NCI-H345 treated with DMSO at 0.1 percent for 48 hours (cell line): ENCODE measurements at regions not wholly inside any gene's neighbourhood (a gene's known extent, or its start where the extent isn't known, plus 50 kb on each side); places are given as distances from the start of the nearest gene placed in this dataset.

Source experiments
- DNase-seq: peaks from one replicate; lab custom pipeline; 2025; ENCODE audit not compliant: unreplicated experiment; lab: John Stamatoyannopoulos, UW

DNA sequence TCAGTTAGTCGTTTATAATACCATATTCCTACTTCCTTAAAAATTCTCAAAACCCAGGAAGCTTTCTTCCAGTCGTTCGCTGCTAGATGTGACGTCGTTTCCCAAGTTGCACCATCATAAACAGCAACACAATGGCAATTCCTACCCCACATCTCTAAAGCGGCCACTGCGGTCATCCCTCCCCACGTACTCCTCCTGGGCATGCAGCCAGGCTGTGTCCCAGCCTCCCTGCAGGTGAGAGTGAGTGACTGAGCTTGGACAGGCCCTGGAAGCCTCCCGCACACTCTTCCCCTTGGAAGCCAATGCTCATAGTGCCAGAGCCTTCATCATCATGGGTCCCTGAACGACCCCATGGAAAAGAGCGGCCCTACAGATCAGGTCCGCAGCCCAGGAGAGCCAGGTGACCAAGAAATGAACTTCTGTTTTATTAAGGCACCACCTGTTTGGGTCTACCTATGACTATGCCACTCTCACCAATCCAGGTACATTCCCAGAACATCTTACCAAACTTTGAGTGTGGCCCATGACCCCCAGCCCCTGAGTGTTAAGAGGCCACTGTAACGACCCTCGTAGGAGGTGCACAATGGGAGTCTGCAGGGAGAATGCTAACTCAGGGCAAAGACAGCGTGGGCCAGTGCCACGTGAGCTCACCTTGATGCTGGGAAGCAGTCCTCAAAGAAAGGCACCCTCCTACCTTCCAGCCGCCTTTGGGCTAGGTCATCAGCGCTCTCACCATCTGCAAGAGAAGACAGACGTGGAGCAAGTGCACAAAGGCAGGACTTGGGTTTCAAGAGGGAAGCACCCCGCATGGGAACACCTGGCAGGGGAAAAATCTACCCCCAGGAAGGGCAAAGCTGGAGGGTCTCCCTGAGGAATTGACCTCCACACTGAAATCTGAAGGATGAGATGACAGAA lies 74.7 kb upstream of the RAB6C start:
- no peak for DNase-seq

DNA sequence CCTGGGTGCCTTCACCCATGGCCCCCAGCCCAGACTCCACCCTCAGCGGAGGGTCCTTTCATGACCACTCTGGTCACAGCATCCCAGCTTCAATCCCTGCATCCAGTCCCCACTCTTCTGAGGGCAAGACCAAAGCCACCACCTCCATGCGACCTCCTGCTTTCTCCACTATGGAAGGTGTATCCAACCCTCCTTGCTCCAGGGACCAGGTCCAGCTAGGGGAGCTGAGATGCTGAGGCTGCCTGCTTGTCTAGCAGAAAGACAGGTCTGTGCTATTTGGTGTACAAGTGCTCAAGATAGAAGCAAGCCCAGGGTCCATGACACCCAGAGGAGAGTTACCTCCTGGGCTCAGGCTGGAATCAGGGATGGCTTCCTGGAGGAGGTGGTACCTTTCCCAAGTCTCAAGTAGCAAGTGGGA lies 73.8 kb upstream of the RAB6C start:
- DNase-seq, result no peak

DNA sequence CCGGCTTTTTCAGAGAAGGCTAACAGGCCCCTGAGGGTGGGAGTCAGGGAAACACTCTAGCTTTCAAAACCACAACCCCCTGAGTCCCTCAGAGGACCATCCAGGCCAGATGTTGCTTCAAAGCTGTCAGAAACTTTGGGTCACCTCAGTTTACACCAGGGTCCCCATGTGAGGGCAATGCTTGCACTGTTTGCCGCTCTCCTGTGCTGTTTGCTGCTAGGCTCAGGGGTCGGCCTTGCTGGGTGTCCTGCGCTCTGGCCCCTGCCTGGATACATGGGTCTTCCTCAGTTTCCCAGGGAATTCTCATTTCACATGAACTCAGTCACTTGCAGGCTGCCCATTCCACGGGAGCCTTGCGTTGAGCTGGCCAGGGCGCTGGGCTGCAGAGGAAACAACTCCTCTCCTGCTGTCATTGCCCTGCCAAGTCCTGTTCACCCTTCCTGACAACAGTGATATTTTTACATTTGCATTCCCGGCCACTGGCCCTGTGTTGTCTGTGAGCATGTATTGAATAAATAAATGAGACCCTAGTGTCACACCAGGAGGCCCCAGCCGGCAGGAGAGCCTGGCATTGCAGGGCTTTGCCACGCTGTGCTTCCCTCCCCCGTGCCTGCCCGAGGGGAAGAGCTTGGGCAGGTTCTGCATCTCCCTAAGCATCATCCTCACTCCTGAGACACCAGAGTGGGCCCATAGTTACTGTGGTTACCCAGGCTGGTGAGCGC lies 73.2 kb upstream of the RAB6C start:
- no peak for DNase-seq

DNA sequence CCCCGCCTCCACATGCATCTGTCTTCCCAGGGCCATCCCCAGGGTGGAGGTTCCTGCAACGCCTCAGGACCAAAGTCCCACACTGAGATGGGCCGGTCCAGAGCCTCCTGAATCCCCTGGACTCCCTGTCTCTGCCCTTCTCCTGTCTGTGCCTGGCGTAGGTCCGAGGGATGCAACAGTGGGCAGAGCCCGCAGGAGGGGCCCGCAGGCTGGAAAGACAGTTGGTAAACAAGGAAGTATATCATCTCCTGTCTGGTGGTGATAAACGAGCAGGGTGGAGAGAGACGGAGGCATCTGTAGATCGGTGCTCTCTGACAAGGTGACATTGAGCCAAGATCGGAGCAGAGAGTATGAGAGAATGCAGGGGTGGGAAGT lies 72.6 kb upstream of the RAB6C start:
- no peak for DNase-seq

DNA sequence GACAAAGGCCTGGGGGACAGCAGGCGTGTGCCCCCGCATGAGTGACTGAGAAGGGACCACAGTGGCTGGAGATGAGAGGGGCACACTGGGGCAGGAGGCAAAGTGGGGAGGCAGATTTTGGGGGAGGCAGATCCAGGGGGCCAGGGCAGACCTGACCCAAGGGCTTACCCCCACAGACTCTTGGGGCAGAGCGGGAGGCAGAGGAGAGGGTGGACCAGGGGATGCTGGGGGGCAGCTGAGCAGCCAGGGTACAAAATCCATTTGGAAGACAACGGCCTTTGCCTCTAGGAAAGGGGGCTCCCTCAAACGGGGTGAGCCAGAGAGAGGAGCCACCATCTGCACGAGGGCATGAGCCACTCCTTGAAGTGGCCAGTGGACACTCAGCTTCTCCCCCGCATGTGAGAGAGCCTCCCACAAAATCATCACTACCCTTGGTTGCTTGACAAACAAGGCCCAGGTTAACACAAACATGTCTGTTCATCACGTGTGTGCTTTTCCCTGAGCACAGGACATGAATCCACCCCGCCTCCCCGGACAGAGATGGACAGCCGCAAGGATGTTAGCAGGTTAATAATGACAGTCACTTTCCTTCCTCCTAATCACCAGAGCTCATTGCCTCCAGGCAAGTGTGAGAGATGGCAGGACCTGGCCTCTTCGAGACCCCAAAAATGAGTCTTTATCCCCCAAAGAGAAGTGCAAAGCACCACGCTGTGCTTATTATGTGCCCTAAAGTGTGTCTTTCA lies 72.0 kb upstream of the RAB6C start:
- no peak for DNase-seq

DNA sequence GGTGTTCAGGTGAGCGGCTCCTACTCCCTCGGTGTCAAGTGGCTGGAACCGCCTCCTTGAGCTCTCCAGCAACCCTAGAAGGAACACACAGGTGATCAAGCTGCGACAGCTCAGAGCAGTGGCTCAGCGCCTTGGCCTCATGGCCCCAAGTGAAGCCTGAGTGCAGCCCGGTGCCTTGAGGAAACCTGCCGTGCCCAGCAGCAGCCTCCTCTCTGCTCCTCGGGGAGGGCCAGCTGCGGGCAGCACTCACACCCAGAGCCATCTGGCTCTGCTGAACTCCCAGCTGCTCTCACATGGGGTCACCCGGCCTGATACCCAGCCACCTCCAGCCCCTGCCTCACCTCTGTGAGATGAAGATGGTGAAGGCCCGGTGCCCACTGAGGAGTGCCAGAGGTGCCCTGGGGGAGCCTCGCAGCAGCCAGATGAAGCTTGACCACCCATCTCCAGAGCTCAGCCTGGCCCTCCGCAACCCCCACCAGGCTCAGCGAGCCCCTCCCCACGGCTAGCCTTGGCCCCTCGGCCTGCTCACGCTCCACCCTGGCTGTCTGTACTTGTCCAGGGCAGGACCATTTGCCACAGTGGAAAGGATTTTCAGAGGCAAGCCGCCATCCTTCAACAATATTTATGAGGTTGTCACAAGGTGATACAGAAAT lies 70.6 kb upstream of the RAB6C start:
- no peak for DNase-seq

DNA sequence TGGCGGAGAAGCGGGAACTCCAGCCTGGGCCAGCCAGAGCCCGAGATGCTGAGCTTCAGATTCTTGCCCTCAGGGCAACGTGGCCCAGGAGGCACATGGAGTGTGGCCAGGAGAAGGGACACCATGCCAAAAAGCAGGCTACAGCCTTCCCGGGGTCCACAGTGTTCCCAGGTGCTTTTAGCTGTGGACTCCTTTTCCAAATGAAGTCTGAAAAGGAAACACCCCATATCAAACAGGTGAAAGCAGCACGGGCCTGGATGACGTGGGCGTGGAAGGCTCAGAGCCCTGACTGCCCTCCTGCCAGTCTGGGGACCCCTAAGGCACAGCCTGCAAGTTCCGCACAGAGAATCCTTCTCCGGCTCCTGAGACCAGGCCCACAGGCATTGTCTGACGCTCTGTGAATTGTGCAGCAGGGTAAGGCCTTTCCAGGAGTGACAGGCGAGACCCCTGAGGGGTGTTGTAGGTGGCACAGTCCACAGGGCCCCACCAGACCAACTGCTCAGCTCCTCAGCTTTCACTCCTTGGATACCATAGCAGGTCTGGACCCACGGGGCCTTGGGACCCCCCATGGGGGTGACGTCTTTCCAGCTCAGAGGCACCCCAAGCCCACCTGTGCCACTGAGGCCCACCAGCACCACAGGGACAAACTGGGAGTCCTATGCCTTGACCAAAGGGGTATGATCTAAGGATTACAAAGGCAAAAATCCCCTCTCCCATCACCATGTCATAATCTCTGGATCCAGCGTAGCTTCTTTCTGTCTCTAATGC lies 69.6 kb upstream of the RAB6C start:
- no peak for DNase-seq

DNA sequence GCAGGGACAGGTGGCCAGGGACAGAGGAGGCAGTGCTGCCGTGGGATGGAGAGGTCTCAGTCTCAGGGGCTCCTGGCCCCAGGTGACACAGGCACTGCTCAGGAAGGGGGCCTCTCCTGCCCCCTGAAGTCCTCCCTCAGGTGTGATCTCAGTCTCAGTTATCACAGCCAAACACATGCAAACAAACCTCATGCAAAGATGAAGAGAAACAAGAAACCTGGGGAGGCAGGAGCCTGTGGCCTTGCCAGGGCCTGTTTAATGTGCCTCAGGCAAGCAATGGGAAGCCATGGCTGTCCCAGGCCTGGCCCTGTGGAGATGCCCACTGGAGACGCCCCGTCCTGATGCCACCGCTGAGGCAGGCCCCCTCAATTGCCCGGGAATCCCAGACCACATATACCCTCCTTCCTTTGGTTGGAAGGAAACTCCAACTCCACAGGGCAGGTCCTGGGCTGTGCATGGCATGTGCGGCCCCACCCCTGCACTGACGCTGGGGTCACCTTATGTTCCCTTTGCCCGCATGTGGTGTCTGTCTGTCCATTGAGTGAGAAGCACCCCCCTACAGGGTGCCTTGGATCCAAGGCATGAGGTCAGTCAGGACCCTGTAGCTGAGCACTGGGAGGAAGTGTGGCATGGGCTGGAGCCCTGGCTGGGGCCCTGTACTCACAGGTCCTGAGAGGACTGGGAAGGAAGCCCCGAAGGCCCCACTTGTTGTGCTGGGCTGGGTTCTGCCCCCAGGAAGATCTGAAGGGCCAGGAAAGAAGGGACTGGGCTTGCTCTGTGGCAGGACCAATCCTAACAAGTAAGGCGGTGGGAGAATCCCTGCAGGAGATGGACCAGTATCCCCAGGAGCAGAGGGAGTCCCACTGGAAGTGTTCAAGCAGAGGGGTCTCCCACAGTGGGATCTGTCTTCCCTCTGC lies 68.8 kb upstream of the RAB6C start:
- DNase-seq, result no peak

DNA sequence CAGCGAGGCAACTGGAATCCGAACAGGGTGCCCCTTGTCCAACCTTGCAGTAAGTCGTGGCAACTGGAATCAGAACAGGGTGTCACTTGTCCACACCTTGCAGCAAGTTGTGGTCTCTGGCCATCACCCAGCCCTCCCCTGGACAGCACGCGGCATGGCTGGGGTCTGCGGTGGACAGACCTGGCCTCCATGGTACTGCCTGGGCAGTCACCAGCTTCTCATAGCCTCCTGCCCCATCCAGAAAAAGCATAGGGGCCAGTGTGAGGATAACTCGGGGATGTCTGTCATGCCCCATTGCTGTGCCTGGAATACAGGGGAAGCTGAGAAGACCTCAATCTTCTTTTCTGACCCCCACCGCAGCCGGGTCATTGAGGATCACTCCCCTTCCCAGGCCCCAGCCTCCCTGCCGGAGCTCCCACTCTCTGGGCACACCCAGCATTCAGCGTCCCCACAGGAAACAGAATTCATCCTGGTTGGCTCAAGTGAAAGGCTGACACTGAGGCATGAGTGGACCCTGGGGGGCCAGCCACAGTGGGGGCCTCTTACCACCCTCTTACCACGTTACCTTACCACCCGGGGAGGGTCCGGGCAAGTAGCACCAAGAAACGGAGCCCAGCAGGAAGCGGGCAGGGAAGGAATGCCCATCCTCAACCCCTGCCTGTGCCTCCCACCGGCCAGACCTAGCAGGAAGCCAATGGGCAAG lies 68.0 kb upstream of the RAB6C start:
- no peak for DNase-seq

DNA sequence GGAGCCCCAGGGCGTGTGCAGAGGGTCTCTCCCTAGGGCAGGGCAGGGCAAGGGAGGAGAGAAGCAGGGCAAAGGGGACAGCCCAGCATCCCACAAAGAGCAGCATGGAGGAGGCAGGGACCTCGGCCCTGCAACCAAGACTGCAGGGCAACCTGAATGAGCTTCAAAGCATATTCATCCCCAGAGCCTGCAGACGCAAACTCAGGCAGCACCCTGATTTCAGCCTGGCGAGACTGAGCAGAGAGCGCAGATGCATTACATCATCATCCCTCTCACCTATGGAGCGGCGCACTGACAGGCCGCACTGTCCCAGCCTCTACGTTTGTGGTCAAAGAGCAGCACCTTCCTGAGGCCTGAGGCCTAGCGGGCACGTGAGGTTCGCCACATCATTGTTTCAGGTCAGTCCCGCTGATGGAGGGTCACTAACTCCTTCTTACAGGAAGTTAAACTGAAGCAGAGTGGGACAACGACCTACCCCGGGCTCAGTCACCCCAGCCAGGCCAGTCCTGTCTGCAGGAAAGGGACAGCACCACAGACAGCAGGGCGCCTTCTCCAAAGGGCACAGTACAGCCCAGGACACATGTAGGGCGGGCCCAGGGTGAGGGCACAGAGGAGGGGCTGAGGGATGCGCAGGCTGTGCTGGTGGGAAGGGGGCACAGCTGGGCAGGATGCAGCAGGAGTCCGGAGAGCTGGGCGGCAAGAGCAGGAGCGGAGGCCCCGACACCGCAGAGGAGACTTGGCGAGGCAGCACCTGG lies 67.2 kb upstream of the RAB6C start:
- DNase-seq, result no peak

DNA sequence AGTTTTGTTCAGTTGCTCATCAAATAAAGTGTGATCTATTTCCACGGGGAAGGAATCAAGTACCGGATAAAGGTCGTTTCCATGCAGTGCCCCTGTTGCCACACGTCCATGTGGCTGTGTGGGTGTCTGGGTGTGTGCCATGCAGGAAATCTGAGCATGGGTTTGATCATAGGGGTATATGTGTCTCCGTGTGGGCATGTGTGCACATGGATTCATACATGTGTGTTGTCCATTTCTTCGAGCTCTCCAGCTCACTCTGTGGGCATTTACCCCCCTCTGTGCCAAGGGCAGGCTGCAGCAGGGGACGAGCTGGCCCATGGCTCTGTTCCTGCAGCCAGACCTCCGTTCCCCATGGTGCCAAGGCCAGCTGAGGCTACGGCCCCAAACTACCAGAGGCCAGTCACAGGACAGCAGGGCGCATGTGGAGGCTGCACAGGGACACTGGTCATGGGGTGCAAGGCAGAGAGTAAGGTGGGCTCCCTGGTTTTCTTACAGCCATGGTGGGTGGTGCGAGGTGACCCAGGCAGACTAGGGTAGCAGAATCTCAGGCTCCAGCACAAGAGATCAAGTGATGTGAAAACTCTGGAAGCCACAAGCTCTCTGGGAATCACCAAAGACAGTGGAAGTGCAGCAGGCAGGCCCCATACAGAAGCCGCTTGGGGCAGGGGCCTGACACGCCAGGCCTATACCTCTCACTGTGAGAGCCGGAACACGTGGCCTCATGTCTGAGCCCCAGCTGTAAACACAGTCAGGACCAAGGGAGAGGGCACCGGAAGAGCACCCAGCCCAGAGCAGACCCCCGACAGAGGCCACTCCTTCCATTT lies 66.4 kb upstream of the RAB6C start:
- no peak for DNase-seq

DNA sequence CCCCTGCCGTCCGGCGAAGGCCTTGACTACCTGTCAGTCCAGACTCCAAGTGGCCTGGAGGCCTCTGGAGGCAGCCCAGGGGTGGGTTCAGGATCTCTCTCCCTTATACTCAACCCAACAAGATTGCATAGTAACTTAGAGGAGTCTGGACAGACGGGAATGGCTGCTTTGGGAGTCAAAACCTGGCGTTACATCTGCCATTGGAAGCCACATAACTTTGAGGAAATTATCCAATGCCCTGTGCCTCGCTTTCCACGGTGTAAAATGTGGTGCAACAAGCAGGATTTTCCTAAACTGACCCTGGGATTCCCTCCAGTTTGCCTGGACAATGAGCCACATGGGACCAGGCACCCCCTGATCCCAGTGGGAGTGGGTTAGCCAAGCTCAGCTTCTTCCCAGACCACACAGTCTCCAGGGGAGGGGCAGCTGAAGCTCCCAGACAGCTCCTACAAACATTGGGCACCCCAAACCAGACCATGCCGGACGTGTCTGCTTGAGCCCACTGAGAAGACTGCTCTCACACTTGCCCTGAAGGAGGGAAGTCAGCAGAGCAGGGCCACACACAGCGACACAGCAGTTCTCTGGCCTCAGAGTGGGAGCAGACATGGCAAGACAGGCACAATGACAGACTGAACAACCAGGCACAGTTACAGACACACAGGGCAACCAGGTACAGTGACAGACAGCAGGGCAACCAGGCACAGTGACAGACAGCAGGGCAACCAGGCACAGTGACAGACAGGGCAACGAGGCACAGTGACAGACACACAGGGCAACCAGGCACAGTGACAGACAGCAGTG lies 65.6 kb upstream of the RAB6C start:
- DNase-seq, result no peak

DNA sequence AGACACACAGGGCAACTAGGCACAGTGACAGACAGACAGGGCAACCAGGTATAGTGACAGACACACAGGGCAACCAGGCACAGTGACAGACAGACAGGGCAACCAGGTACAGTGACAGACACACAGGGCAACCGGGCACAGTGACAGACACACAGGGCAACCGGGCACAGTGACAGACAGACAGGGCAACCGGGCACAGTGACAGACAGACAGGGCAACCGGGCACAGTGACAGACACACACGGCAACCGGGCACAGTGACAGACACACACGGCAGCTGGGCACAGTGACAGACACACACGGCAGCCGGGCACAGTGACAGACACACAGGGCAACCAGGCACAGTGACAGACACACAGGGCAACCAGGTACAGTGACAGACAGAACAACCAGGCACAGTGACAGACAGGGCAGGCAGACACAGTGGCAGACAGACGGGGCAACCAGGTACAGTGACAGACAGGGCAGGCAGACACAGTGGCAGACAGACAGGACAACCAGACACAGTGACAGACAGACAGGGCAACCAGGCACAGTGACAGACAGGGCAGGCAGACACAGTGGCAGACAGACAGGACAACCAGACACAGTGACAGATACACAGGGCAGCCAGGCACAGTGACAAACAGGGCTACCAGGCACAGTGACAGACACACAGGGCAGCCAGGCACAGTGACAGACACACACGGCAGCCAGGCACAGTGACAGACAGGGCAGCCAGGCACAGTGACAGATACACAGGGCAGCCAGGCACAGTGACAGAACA lies 64.7 kb upstream of the RAB6C start:
- DNase-seq, result no peak

DNA sequence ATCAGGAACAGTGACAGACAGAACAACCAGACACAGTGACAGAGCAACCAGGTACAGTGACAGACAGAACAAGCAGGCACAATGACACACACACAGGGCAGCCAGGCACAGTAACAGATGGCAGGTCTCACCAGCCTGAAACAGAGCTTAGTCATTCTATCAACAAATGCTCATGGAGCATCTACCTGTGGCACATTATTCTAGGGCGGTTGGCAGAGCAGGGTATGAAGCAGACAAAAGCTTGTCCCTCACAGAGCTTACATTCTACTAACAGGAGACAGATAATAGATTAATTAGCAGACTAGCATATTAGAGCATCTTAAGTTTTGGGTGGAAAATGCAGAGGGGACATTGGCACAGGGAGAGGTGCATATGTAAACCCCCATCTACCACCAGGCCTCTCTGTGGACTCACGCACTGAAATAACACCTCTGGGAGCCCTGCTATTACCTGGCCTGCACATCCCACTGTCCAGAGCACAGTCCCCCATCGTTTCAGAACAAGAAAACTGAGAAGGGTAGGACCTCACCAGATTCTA lies 64.1 kb upstream of the RAB6C start:
- DNase-seq, result no peak

DNA sequence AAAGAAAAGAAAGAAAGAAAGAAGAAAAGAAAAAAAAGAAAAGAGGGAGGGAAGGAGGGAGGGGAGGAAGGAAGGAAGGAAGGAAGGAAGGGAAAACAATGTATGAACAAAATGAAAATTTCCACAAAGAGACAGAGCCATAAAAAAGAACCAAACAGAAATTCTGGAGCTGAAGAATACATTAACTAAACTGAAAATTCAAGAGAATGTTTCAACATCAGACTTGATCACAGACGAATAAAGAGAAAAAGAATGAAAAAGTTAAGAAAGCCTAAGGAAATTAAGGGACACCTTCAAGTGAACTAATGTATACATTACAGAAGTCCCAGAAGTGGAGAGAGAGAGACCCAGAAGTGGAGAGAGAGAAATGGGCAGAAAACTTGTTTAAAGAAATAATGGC lies 60.9 kb upstream of the RAB6C start:
- DNase-seq, result no peak
